Brain microvascular endothelial cell (primary cell): ENCODE measurements at regions not wholly inside any gene's neighbourhood (a gene's known extent, or its start where the extent isn't known, plus 50 kb on each side); places are given as distances from the start of the nearest gene placed in this dataset.

Source experiments
- DNase-seq: peaks from one replicate; pipeline ENCODE4 v3.0.0-alpha.2; 2020
- H3K27ac ChIP-seq: fragments of 250-450 bp; sonication (Bioruptor Pico); 2 replicates; pipeline ENCODE4 v1.5.1; 2020; ENCODE audit warnings: mild to moderate bottlenecking, moderate library complexity
- H3K27me3 ChIP-seq: fragments of 250-450 bp; sonication (Bioruptor Pico); replicated peaks from 2 replicates; pipeline ENCODE4 v1.5.1; 2020; ENCODE audit warnings: mild to moderate bottlenecking
- H3K36me3 ChIP-seq: fragments of 250-450 bp; sonication (Bioruptor Pico); replicated peaks from 2 replicates; pipeline ENCODE4 v1.5.1; 2020; ENCODE audit warnings: mild to moderate bottlenecking
- H3K4me3 ChIP-seq: 2 replicates; pipeline ENCODE4 v1.5.1; 2011; ENCODE audit warnings: low read depth, mild to moderate bottlenecking, control low read depth, low read length, moderate library complexity
- CTCF ChIP-seq: IDR thresholded peaks from 2 replicates; pipeline ENCODE4 v1.5.1; 2011; ENCODE audit warnings: low read depth, mild to moderate bottlenecking, moderate library complexity, low read length, control low read depth, inconsistent platforms; ENCODE audit errors: missing control alignments
- in situ Hi-C: cut with HindIII; loops from 2 replicates; pipeline ENCODE4 v1.10.0; 2017; ENCODE audit warnings: low sequenced_read_pairs, low pct_ligation_motif_present

DNA sequence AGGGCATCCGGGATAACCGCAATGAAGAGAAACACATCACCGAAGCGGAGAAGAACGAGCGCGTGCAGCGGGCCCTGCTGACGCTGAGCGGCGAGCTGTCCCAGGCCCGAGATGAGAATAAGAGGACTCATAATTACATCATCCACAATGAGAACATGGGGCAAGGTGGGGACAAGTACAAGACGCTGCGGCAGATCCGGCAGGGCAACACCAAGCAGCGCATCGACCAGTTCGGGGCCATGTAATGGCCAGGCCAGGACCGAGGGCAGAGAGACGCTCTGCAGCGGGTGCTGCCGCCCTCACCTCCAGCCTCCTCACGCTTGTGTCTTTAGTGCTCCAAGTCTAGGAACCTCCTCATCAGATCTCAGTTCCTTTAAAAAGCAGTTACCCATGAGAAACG is 863.7 kb upstream of the ALCAM start:
- TF ChIP-seq CTCF, result no peak
- H3K27ac ChIP-seq, result no peak overlapping the region
- in situ Hi-C loops, result no loop called here
- no peak overlapping the region for H3K4me3 ChIP-seq
- H3K36me3 ChIP-seq, result no peaks in the 10 kb centered on the region
- no peak for DNase-seq
- no peaks in the 10 kb centered on the region for H3K27me3 ChIP-seq

GRCh38 chr3:104510131-104510849 is 856.4 kb upstream of the ALCAM start:
- no peaks in the 10 kb centered on the region for H3K27me3 ChIP-seq
- H3K36me3 ChIP-seq, result no peaks in the 10 kb centered on the region
- no peak overlapping the region for H3K27ac ChIP-seq
- in situ Hi-C loops, result no loop called here
- no peak for TF ChIP-seq CTCF
- H3K4me3 ChIP-seq, result no peak overlapping the region
- no peak for DNase-seq

- in situ Hi-C loops, result no loop called here
- H3K4me3 ChIP-seq, result no peak overlapping the region
- no peak overlapping the region for H3K27ac ChIP-seq
- TF ChIP-seq CTCF, result no peak
- no peaks in the 10 kb centered on the region for H3K27me3 ChIP-seq
- H3K36me3 ChIP-seq, result no peaks in the 10 kb centered on the region
- DNase-seq, result no peak
These were observed 852.3 kb upstream of the ALCAM start for GRCh38 chr3:104514371-104514770.

GRCh38 chr3:104514776-104515175 is 851.9 kb upstream of the ALCAM start:
- no peak for DNase-seq
- TF ChIP-seq CTCF, result no peak
- in situ Hi-C loops, result no loop called here
- Histone ChIP-seq H3K27ac (no peak overlapping the region), H3K4me3 (no peak overlapping the region), H3K36me3 (no peaks in the 10 kb centered on the region), H3K27me3 (no peaks in the 10 kb centered on the region)

DNA sequence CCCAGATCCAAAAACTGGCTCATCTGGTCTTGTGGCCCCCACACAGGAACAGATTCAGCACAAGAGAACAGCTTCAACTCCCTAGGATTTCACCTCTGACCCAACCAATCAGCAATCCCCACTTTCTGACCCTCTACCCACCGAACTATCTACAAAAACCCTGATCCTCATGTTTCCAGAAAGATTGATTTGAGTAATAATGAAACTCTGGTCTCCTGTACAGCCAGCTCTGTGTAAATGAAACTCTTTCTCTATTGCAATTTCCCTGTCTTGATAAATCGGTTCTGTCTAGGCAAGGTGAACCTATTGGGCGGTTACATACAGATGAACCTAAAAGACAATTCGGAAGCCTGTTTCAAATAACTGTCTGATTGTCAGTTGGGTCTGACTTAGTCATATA is 847.6 kb upstream of the ALCAM start:
- Histone ChIP-seq H3K27ac (no peak overlapping the region), H3K4me3 (no peak overlapping the region), H3K27me3 (no peaks in the 10 kb centered on the region), H3K36me3 (no peaks in the 10 kb centered on the region)
- no peak for TF ChIP-seq CTCF
- in situ Hi-C loops, result no loop called here
- DNase-seq, result no peak

DNA sequence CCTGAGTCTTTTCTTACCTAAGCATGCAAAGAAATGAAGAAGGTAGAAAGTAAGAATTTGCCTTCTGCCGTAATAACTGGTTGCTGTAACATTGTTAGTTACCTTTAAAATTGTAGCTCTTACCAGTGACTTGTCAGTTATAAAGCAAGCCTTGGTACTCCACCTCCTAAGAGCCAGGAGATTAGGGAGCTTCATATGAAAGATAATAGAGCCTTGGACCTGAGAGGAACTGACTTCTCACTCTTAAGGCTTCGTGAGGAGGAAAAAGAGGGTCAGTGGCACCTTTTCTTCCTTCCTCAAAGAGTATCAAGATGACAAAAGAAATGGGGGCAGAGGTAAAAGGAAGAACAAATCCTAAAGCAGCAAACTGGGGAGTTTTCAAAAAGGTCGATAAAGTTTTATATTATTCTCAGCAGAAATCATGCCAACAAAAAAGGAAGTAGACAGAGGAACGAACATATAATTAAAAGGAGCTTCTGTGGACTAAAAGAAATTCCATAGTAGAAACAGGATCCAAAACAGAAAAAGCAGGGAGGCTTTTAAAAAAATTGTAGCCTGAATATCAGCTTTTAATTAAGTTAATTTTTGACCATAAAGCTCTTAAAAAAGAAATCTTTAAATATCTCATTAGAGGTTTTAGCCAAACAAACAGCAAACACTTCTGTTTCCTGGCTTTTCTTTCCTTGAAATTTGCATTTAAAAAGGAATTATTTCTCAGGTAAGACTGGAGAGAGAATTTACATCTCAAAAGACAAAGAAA is 847.1 kb upstream of the ALCAM start:
- H3K27ac ChIP-seq, result no peak overlapping the region
- no peak for TF ChIP-seq CTCF
- DNase-seq, result no peak

More for the DNA sequence above, 847.1 kb upstream of the ALCAM start:
- Histone ChIP-seq H3K4me3 (no peak overlapping the region), H3K36me3 (no peaks in the 10 kb centered on the region), H3K27me3 (no peaks in the 10 kb centered on the region)
- in situ Hi-C loops, result no loop called here
